Endothelial cell of umbilical vein (primary cell): ENCODE measurements at regions not wholly inside any gene's neighbourhood (a gene's known extent, or its start where the extent isn't known, plus 50 kb on each side); places are given as distances from the start of the nearest gene placed in this dataset.

Source experiments
- BruUV-seq: library from RNA; stranded (reverse); fragments of 400-500 nt; replicated peaks from 2 replicates; lab custom pipeline; 2021; lab: Mats Ljungman, UMichigan
- CTCF ChIA-PET: fragments of 300-600, 350-600 bp; sonication (Branson Sonifier 250); formaldehyde crosslinking; loops from one replicate; lab custom pipeline; 2021; ENCODE audit warnings: antibody characterized with exemption, inconsistent platforms; lab: Charles Lee
- POLR2A ChIA-PET: fragments of 300-600, 350-600 bp; sonication (Branson Sonifier 250); formaldehyde crosslinking; loops from one replicate; lab custom pipeline; 2021; ENCODE audit warnings: antibody characterized with exemption, inconsistent platforms; lab: Charles Lee
- DNase-seq: peaks from one replicate; pipeline ENCODE4 v3.0.0-alpha.2; 2011; ENCODE audit warnings: low read depth, low spot score
- FAIRE-seq: peaks from 2 replicates; lab custom pipeline; 2011; peaks lifted over from hg19 to GRCh38; lab: Jason Lieb, UNC
- H2AFZ ChIP-seq: 2 replicates; pipeline ENCODE4 v1.6.0; 2012; ENCODE audit warnings: low read depth, low read length, control low read depth, inconsistent platforms
- H3K27ac ChIP-seq: 2 replicates; pipeline ENCODE4 v1.5.1; 2011; ENCODE audit warnings: low read depth, mild to moderate bottlenecking, control low read depth, low read length, moderate library complexity; ENCODE audit not compliant: insufficient read depth
- H3K27me3 ChIP-seq, 2 experiments: 2 replicates each; pipeline versions ENCODE4 v1.6.0 to v1.6.1; 2011; ENCODE audit warnings: low read length in 2 of 2, mixed read lengths in 1 of 2; ENCODE audit not compliant: control insufficient read depth in 2 of 2, insufficient read depth in 2 of 2
- H3K36me3 ChIP-seq, 2 experiments: 2 replicates in 1 of 2; 3 replicates in 1 of 2; pipeline ENCODE4 v1.5.1; 2011; ENCODE audit warnings: low read length in 2 of 2, mild to moderate bottlenecking in 1 of 2, moderate library complexity in 1 of 2; ENCODE audit not compliant: control insufficient read depth in 2 of 2, insufficient read depth in 2 of 2; ENCODE audit errors: extremely low read depth in 1 of 2
- H3K4me1 ChIP-seq: 3 replicates; pipeline ENCODE4 v1.5.1; 2011; ENCODE audit warnings: mild to moderate bottlenecking, low read length; ENCODE audit not compliant: control insufficient read depth, insufficient read depth; ENCODE audit errors: extremely low read depth
- H3K4me2 ChIP-seq: 2 replicates; pipeline ENCODE4 v1.6.1; 2011; ENCODE audit warnings: low read length, control low read depth, mixed read lengths; ENCODE audit not compliant: insufficient read depth
- H3K4me3 ChIP-seq, 3 experiments: fragments of 200-600 bp in 1 of 3; sonication (generic), shearing (Covaris generic) in 1 of 3; replicated peaks in 1 of 3; 2 replicates each; pipeline ENCODE4 v1.5.1; 2011 to 2016; ENCODE audit warnings: control low read depth in 3 of 3, low read length in 3 of 3, mild to moderate bottlenecking in 2 of 3, inconsistent platforms in 1 of 3, low read depth in 1 of 3, moderate library complexity in 1 of 3; ENCODE audit not compliant: insufficient read depth in 1 of 3
- H3K79me2 ChIP-seq: 2 replicates; pipeline ENCODE4 v1.6.0; 2012; ENCODE audit warnings: low read length, inconsistent platforms; ENCODE audit not compliant: control insufficient read depth, insufficient read depth
- H3K9ac ChIP-seq: replicated peaks from 2 replicates; pipeline ENCODE3; 2011; ENCODE audit warnings: low read length, control low read depth; ENCODE audit not compliant: insufficient read depth; ENCODE audit errors: extremely low read depth
- H3K9me1 ChIP-seq: replicated peaks from 3 replicates; pipeline ENCODE4 v1.6.0; 2011; ENCODE audit warnings: mild to moderate bottlenecking, low read length; ENCODE audit not compliant: control insufficient read depth, insufficient read depth; ENCODE audit errors: extremely low read depth
- H3K9me3 ChIP-seq: replicated peaks from 2 replicates; pipeline ENCODE4 v1.5.1; 2012; ENCODE audit warnings: low read length, inconsistent platforms; ENCODE audit not compliant: control insufficient read depth, insufficient read depth
- H4K20me1 ChIP-seq: replicated peaks from 2 replicates; pipeline ENCODE3; 2011; ENCODE audit warnings: mild to moderate bottlenecking, low read length; ENCODE audit not compliant: control insufficient read depth, insufficient read depth; ENCODE audit errors: extremely low read depth
- FOS ChIP-seq: IDR thresholded peaks from 2 replicates; pipeline ENCODE4 v1.6.1; 2011; ENCODE audit warnings: mild to moderate bottlenecking, low read length, moderate library complexity, borderline replicate concordance; ENCODE audit not compliant: insufficient read depth
- GATA2 ChIP-seq: IDR thresholded peaks from 2 replicates; pipeline ENCODE4 v1.7.0; 2011; ENCODE audit warnings: low read depth, mild to moderate bottlenecking, moderate library complexity, mixed read lengths, low read length; ENCODE audit not compliant: insufficient read length, insufficient read depth
- JUN ChIP-seq: IDR thresholded peaks from 2 replicates; pipeline ENCODE4 v1.6.1; 2011; ENCODE audit warnings: borderline replicate concordance, low read depth; ENCODE audit not compliant: insufficient read length, insufficient read depth
- POLR2A ChIP-seq: IDR thresholded peaks from 2 replicates; pipeline ENCODE4 v1.6.1; 2012; ENCODE audit warnings: low read depth, mild to moderate bottlenecking, control low read depth, low read length
- POLR2AphosphoS5 ChIP-seq: IDR thresholded peaks from 2 replicates; pipeline ENCODE4 v1.6.1; 2012; ENCODE audit warnings: low read depth, mild to moderate bottlenecking, control low read depth, low read length, moderate library complexity; ENCODE audit not compliant: insufficient read depth
- dilution Hi-C: fragments of 300-500 bp; cut with MboI; formaldehyde crosslinking; loops from one replicate; pipeline ENCODE4 v1.15.0; 2019; ENCODE audit warnings: low sequenced_read_pairs; ENCODE audit not compliant: extremely low pct_ligation_motif_present
- intact Hi-C: fragments of 100-400 bp; cut with micrococcal nuclease; formaldehyde crosslinking; loops from one replicate; pipeline ENCODE4 v1.10.0; 2022
- TF ChIP-seq, protein P1 (sequence below), 2 donors: IDR thresholded peaks; 1 replicate in 1 of 2; 2 replicates in 1 of 2; pipeline ENCODE4 v1.5.1; 2011; ENCODE audit warnings: low read length in 2 of 2, mild to moderate bottlenecking in 2 of 2, moderate library complexity in 2 of 2, control low read depth in 1 of 2, inconsistent platforms in 1 of 2, low read depth in 1 of 2; ENCODE audit not compliant: insufficient read depth in 1 of 2; ENCODE audit errors: extremely low read depth in 1 of 2
- TF ChIP-seq, protein P2 (sequence below): IDR thresholded peaks from 2 replicates; pipeline ENCODE4 v1.6.1; 2011; ENCODE audit not compliant: insufficient read depth, insufficient read length

DNA sequence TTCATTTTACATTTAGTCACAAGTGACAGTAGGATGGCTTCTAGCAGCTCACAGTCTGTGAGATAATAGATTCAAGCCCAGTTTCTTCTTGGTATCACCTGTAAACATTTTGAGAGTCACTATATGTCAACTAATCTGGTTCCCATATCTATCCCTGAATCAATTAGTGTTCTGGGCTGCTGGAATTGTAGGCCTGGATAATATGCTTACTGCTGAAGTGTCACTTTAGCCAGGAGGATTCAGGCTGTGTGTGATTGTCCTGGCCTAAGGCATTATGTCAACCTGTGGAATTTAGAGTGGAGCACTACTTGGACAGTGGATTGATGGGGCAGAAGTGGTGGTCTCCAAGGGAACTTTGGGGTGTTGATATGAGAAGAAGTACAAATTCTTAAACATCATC, 1071.8 kb upstream of the CITED2 start:
- Histone ChIP-seq H4K20me1 (no peaks in the 10 kb centered on the region), H3K4me3 (no peak overlapping the region), H3K36me3 (no peaks in the 10 kb centered on the region), H2AFZ (no peak overlapping the region), H3K9me3 (no peaks in the 10 kb centered on the region), H3K27me3 (no peaks in the 10 kb centered on the region), H3K4me1 (peaks cover 18% of the 10 kb centered on the region), H3K9ac (no peak overlapping the region), H3K79me2 (no peaks in the 10 kb centered on the region), H3K4me2 (no peak overlapping the region), H3K27ac (no peak overlapping the region), H3K9me1 (no peaks in the 10 kb centered on the region)
- FAIRE-seq, result no peak
- intact Hi-C loops, result loop anchor here (5.0 to 10.0 kb wide), 2 partner anchors 399 to 476 kb away; no protein-coding TSS in a partner anchor
- BruUV-seq, result no TSS peak
- POLR2A ChIA-PET, result no interaction called here
- dilution Hi-C loops, result no loop called here
- DNase-seq, result peak; percentile 9
- CTCF ChIA-PET, result no interaction called here
- TF ChIP-seq FOS, result no peak
- TF ChIP-seq POLR2A, result no peak
- no peak for TF ChIP-seq GATA2
- TF ChIP-seq, protein P1, sequence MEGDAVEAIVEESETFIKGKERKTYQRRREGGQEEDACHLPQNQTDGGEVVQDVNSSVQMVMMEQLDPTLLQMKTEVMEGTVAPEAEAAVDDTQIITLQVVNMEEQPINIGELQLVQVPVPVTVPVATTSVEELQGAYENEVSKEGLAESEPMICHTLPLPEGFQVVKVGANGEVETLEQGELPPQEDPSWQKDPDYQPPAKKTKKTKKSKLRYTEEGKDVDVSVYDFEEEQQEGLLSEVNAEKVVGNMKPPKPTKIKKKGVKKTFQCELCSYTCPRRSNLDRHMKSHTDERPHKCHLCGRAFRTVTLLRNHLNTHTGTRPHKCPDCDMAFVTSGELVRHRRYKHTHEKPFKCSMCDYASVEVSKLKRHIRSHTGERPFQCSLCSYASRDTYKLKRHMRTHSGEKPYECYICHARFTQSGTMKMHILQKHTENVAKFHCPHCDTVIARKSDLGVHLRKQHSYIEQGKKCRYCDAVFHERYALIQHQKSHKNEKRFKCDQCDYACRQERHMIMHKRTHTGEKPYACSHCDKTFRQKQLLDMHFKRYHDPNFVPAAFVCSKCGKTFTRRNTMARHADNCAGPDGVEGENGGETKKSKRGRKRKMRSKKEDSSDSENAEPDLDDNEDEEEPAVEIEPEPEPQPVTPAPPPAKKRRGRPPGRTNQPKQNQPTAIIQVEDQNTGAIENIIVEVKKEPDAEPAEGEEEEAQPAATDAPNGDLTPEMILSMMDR (IDR thresholded peaks at IDR 0.05; ENCODE audit: extremely low read depth in 1 of 2, insufficient read depth in 1 of 2, low read depth in 1 of 2, low read length in 2 of 2), result no peak

DNA sequence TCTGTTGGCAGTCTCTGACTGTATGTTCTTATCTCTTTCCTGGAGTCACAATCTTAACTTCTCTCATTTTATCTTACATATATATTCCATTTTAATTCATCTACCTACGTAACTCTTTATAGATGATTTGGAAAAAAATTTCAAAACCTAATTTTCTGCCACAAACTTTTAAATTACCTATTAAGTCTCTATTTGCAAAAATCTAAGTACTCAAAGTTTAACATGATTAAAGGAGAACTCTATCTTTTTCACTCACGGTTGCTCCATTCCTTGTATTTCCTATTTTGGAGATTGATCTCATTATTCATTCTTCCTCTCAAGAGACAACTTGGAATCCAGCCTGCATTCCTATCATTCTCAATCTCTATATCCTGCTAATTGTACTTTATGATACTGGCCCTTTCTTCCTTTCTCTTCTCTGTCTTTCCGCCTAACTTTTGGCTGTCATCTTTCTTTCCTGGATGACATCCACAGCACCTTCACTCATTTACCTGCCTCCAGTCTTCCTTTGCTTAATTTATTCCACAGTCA, 1071.1 kb upstream of the CITED2 start:
- no peak overlapping the region for H3K4me3 ChIP-seq
- H3K27ac ChIP-seq, result no peak overlapping the region
- TF ChIP-seq POLR2AphosphoS5, result no peak
- TF ChIP-seq, protein P2, sequence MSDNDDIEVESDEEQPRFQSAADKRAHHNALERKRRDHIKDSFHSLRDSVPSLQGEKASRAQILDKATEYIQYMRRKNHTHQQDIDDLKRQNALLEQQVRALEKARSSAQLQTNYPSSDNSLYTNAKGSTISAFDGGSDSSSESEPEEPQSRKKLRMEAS, result no peak
- TF ChIP-seq JUN, result peak; percentile 13
- no peak for TF ChIP-seq FOS
- TF ChIP-seq GATA2, result peak; percentile 82
- TF ChIP-seq, protein P1 (IDR thresholded peaks at IDR 0.05; ENCODE audit: extremely low read depth in 1 of 2, insufficient read depth in 1 of 2, low read depth in 1 of 2, low read length in 2 of 2), result no peak
- peaks cover 18% of the 10 kb centered on the region for H3K4me1 ChIP-seq
- dilution Hi-C loops, result no loop called here
- no peak overlapping the region for H2AFZ ChIP-seq
- no peaks in the 10 kb centered on the region for H3K36me3 ChIP-seq
- H3K9me1 ChIP-seq, result no peaks in the 10 kb centered on the region
- no peaks in the 10 kb centered on the region for H3K79me2 ChIP-seq
- no TSS peak for BruUV-seq
- H3K9me3 ChIP-seq, result no peaks in the 10 kb centered on the region
- H3K9ac ChIP-seq, result no peak overlapping the region
- DNase-seq, result peak; percentile 68
- peak; percentile 74 for FAIRE-seq
- H3K27me3 ChIP-seq, result no peaks in the 10 kb centered on the region
- ChIA-PET CTCF (no interaction called here), POLR2A (no interaction called here)
- no peaks in the 10 kb centered on the region for H4K20me1 ChIP-seq
- H3K4me2 ChIP-seq, result peak overlapping the region; percentile 52
- intact Hi-C loops, result loop anchor here (1.0 to 10.0 kb wide), 3 partner anchors 399 to 1117 kb away; no protein-coding TSS in a partner anchor
